ENCODE measurements at regions not wholly inside any gene's neighbourhood (a gene's known extent, or its start where the extent isn't known, plus 50 kb on each side); places are given as distances from the start of the nearest gene placed in this dataset.

DNA sequence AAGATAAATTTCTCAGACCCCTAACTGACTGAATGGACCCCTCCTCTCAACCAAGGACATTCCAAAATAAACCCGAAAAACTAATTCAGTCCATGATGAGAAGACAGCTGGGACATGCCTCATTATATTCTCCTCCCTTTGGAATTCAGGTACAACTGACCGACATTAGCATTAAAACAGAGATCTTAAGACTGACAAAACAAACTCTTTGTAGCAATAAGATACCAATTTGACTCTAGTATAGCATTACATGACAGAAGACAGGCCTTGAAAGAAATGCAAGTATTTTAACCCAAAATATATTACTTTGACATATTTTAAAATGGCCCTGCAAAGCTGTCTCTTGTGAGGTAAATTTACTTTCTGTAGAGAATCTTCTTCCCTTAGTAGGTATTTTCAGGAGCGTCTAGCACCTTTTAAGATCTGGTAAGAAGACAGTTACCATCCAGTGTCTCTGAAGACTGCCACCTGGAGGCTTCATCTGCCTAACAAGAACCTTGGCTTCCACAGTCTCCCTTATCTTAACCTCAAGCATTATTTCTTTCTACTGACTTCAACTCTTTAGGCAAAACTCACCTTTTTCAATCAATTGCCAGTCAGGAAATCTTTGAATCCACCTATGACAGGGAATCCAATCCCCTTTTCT, 957.5 kb downstream of the SLC6A15 start:
- DNase-seq (no peak), ATAC-seq (ENCODE audit: low read depth) (no peak)
- no peaks in the 10 kb centered on the region for H3K27me3 Mint-ChIP-seq
- CTCF ChIA-PET = no interaction called here
- POLR2A ChIA-PET = no interaction called here
- H3K36me3 Mint-ChIP-seq (ENCODE audit: low read depth) = no peaks in the 10 kb centered on the region
- H3K4me1 Mint-ChIP-seq = no peaks in the 10 kb centered on the region
- no peak overlapping the region for H3K27ac Mint-ChIP-seq
- intact Hi-C loops (cut with micrococcal nuclease) = no loop called here
- no peak overlapping the region for H3K4me3 Mint-ChIP-seq
- TF ChIP-seq CTCF (IDR thresholded peaks at IDR 0.05) = no peak
- H3K9me3 Mint-ChIP-seq = peaks cover 5% of the 10 kb centered on the region

DNA sequence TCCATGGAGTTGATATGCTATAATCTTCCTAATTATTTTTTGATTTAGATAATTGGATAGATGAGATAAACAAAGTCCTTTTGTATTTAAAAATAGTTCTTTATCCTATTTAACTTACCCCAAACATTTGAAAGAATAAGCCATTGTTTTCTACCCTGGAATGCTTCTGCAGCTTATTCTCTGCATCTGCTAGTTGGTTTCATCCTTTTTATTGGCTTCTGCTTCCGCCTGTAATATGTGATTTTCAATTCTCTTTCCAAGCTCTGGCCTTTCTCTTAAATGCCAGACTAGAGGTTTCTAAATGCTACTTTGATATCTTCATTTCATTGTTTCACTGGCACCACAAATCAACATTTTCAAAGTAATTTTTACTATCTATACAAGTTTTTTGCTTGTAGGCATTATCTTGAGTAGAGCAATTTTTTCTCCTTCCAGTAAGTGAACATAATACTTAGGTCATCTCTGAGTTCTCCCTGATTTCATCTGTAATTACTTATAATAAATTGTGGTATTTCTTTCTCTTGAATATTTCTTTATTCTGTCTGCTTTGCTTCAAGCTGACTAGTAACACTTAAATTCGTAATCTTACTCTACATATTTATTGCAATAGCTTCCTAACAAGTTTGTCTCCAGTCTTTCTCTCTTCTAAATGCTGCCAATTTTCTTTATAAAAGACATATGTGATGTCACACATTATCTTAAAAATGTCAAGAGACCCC, 958.4 kb downstream of the SLC6A15 start:
- ATAC-seq (ENCODE audit: low read depth) = no peak
- H3K4me3 Mint-ChIP-seq = no peak overlapping the region
- peaks cover 5% of the 10 kb centered on the region for H3K9me3 Mint-ChIP-seq
- no peak overlapping the region for H3K27ac Mint-ChIP-seq
- TF ChIP-seq CTCF (IDR thresholded peaks at IDR 0.05) = no peak
- intact Hi-C loops (cut with micrococcal nuclease) = no loop called here
- no peaks in the 10 kb centered on the region for H3K4me1 Mint-ChIP-seq
- no peaks in the 10 kb centered on the region for H3K27me3 Mint-ChIP-seq
- no peak for DNase-seq
- H3K36me3 Mint-ChIP-seq (ENCODE audit: low read depth) = no peaks in the 10 kb centered on the region
- ChIA-PET POLR2A (no interaction called here), CTCF (no interaction called here)

DNA sequence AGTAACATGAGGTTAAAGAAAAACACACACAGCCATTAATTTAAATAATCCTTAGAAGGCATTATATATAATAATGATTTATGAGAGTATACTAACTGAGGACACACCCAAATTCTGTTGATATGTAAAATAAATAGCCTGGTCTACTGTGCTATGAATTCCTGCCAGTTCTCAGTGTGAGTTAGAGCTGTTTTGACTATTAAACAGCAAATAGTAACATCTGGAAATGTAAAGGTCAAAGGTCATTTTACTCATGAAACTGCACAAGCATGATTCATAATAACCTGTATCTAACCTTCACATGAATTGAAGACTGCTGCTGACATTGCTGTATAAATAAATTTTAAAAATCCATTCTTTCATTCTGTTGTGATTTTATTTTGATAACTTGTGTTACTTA, 966.7 kb downstream of the SLC6A15 start:
- H3K36me3 Mint-ChIP-seq (ENCODE audit: low read depth) = no peaks in the 10 kb centered on the region
- intact Hi-C loops (cut with micrococcal nuclease) = no loop called here
- ChIA-PET CTCF (no interaction called here), POLR2A (no interaction called here)
- no peak overlapping the region for H3K27ac Mint-ChIP-seq
- H3K27me3 Mint-ChIP-seq = no peaks in the 10 kb centered on the region
- H3K4me1 Mint-ChIP-seq = no peaks in the 10 kb centered on the region
- DNase-seq (no peak), ATAC-seq (ENCODE audit: low read depth) (no peak)
- no peak for TF ChIP-seq CTCF (IDR thresholded peaks at IDR 0.05)
- H3K4me3 Mint-ChIP-seq = no peak overlapping the region
- peaks cover 7% of the 10 kb centered on the region for H3K9me3 Mint-ChIP-seq

GRCh38 chr12:83939718-83940117, 972.9 kb downstream of the SLC6A15 start:
- no peak for DNase-seq
- Mint-ChIP-seq H3K36me3 (ENCODE audit: low read depth) (no peaks in the 10 kb centered on the region), H3K4me1 (no peaks in the 10 kb centered on the region), H3K27ac (no peak overlapping the region), H3K4me3 (no peak overlapping the region), H3K27me3 (no peaks in the 10 kb centered on the region), H3K9me3 (peaks cover 4% of the 10 kb centered on the region)
- POLR2A ChIA-PET = no interaction called here
- intact Hi-C loops (cut with micrococcal nuclease) = no loop called here
- ATAC-seq (ENCODE audit: low read depth) = no peak
- CTCF ChIA-PET = no interaction called here
- no peak for TF ChIP-seq CTCF (IDR thresholded peaks at IDR 0.05)

GRCh38 chr12:83933615-83934014, 979.0 kb downstream of the SLC6A15 start:
- no peak for DNase-seq

More at GRCh38 chr12:83933615-83934014, 979.0 kb downstream of the SLC6A15 start:
- ChIA-PET CTCF (no interaction called here), POLR2A (no interaction called here)
- H3K36me3 Mint-ChIP-seq (ENCODE audit: low read depth) = no peaks in the 10 kb centered on the region
- no peaks in the 10 kb centered on the region for H3K27me3 Mint-ChIP-seq
- H3K9me3 Mint-ChIP-seq = peaks cover 5% of the 10 kb centered on the region
- no peak for ATAC-seq (ENCODE audit: low read depth)
- intact Hi-C loops (cut with micrococcal nuclease) = no loop called here
- H3K27ac Mint-ChIP-seq = no peak overlapping the region
- H3K4me3 Mint-ChIP-seq = no peak overlapping the region
- TF ChIP-seq CTCF (IDR thresholded peaks at IDR 0.05) = no peak
- H3K4me1 Mint-ChIP-seq = no peaks in the 10 kb centered on the region

Data from activated B cell treated with CpG ODN at 0.5 μM for 24 hours (primary cell).